H1 (cell line): ENCODE measurements at regions not wholly inside any gene's neighbourhood (a gene's known extent, or its start where the extent isn't known, plus 50 kb on each side); places are given as distances from the start of the nearest gene placed in this dataset.

Experiments
- CTCF ChIA-PET: fragments of 300-600 bp; sonication (Branson Sonifier 250); formaldehyde crosslinking; loops from one replicate; lab custom pipeline; 2021; ENCODE audit not compliant: partially characterized antibody; lab: Charles Lee
- POLR2A ChIA-PET: fragments of 300-600 bp; sonication (Branson Sonifier 250); formaldehyde crosslinking; loops from one replicate; lab custom pipeline; 2021; ENCODE audit warnings: inconsistent platforms; ENCODE audit not compliant: partially characterized antibody; lab: Charles Lee
- DNase-seq, 2 experiments: peaks; one replicate each; pipeline versions ENCODE4 v3.0.0 to v3.0.0-alpha.2; 2010 to 2022; ENCODE audit warnings: low spot score in 2 of 2, low read depth in 1 of 2, mixed read lengths in 1 of 2
- FAIRE-seq: peaks from 2 replicates; lab custom pipeline; 2011; peaks lifted over from hg19 to GRCh38; lab: Jason Lieb, UNC
- H2AFZ ChIP-seq: 2 replicates; pipeline ENCODE4 v1.8.1; 2012; ENCODE audit warnings: low read length, inconsistent platforms
- H2AK5ac ChIP-seq: 2 replicates; pipeline ENCODE4 v1.6.1; 2013; ENCODE audit warnings: low read depth, low read length
- H2BK120ac ChIP-seq: replicated peaks from 2 replicates; pipeline ENCODE3; 2013; ENCODE audit warnings: low read depth, low read length, inconsistent platforms
- H2BK12ac ChIP-seq: 2 replicates; pipeline ENCODE4 v1.6.1; 2013; ENCODE audit warnings: low read depth, low read length
- H2BK15ac ChIP-seq: 2 replicates; pipeline ENCODE4 v1.6.1; 2013; ENCODE audit warnings: low read length
- H2BK20ac ChIP-seq: 2 replicates; pipeline ENCODE4 v1.6.1; 2013; ENCODE audit warnings: low read length
- H2BK5ac ChIP-seq: 2 replicates; pipeline ENCODE4 v1.6.1; 2013; ENCODE audit warnings: low read depth, low read length
- H3K14ac ChIP-seq: 2 replicates; pipeline ENCODE4 v1.6.1; 2013; ENCODE audit warnings: inconsistent platforms; ENCODE audit not compliant: insufficient read length
- H3K18ac ChIP-seq: 2 replicates; pipeline ENCODE4 v1.6.1; 2013; ENCODE audit warnings: low read length; ENCODE audit errors: extremely low read depth
- H3K23ac ChIP-seq: 2 replicates; pipeline ENCODE4 v1.6.1; 2013; ENCODE audit warnings: inconsistent platforms; ENCODE audit not compliant: insufficient read length
- H3K23me2 ChIP-seq: 2 replicates; pipeline ENCODE4 v1.6.1; 2013; ENCODE audit warnings: low read depth, low read length
- H3K27ac ChIP-seq: 2 replicates; pipeline ENCODE4 v1.6.1; 2011; ENCODE audit warnings: low read depth, low read length, inconsistent platforms
- H3K27me3 ChIP-seq, 4 experiments: replicated peaks in 1 of 4; 1 replicate in 1 of 4; 2 replicates in 3 of 4; pipeline versions ENCODE4 v1.6.1 to v1.8.1; 2011 to 2013; ENCODE audit warnings: low read length in 3 of 4, mild to moderate bottlenecking in 3 of 4, inconsistent platforms in 2 of 4, mixed read lengths in 2 of 4, moderate library complexity in 1 of 4; ENCODE audit not compliant: control insufficient read depth in 3 of 4, insufficient read depth in 3 of 4; ENCODE audit errors: extremely low read depth in 1 of 4
- H3K36me3 ChIP-seq, 4 experiments: 2 replicates each; pipeline versions ENCODE4 v1.6.1 to v1.8.1; 2011 to 2013; ENCODE audit warnings: mild to moderate bottlenecking in 4 of 4, low read length in 3 of 4, moderate library complexity in 2 of 4, control low read depth in 1 of 4, inconsistent platforms in 1 of 4; ENCODE audit not compliant: insufficient read depth in 4 of 4, control insufficient read depth in 2 of 4
- H3K4ac ChIP-seq: replicated peaks from 2 replicates; pipeline ENCODE3; 2013; ENCODE audit warnings: low read length, low read depth, mixed read lengths, inconsistent platforms; ENCODE audit not compliant: insufficient read length
- H3K4me1 ChIP-seq, 4 experiments: replicated peaks in 1 of 4; 1 replicate in 1 of 4; 2 replicates in 3 of 4; pipeline versions ENCODE4 v1.6.1 to v1.8.1; 2011 to 2013; ENCODE audit warnings: low read length in 3 of 4, inconsistent platforms in 2 of 4, mixed read lengths in 1 of 4; ENCODE audit not compliant: insufficient read depth in 4 of 4, control insufficient read depth in 3 of 4
- H3K4me2 ChIP-seq, 2 experiments: 2 replicates each; pipeline versions ENCODE4 v1.6.1 to v1.8.1; 2011 to 2013; ENCODE audit warnings: low read depth in 2 of 2, low read length in 2 of 2, control low read depth in 1 of 2, inconsistent platforms in 1 of 2, mild to moderate bottlenecking in 1 of 2; ENCODE audit not compliant: insufficient read depth in 1 of 2
- H3K4me3 ChIP-seq, 4 experiments: fragments of 200-600, 300-600 bp in 1 of 4; sonication (generic), shearing (Covaris generic), sonication (Bioruptor Twin) in 1 of 4; 2 replicates each; pipeline versions ENCODE4 v1.5.1 to v1.8.1; 2011 to 2016; ENCODE audit warnings: low read length in 4 of 4, low read depth in 3 of 4, control low read depth in 2 of 4, inconsistent platforms in 2 of 4, mild to moderate bottlenecking in 2 of 4, mixed read lengths in 1 of 4, moderate library complexity in 1 of 4; ENCODE audit not compliant: insufficient read depth in 2 of 4; ENCODE audit errors: extremely low read depth in 1 of 4
- H3K56ac ChIP-seq: replicated peaks from 2 replicates; pipeline ENCODE3; 2013; ENCODE audit warnings: low read depth, mild to moderate bottlenecking, mixed read lengths, low read length, inconsistent platforms; ENCODE audit not compliant: insufficient read length
- H3K79me1 ChIP-seq: 2 replicates; pipeline ENCODE4 v1.6.1; 2013; ENCODE audit warnings: low read depth, low read length, control low read depth
- H3K79me2 ChIP-seq, 2 experiments: 2 replicates each; pipeline versions ENCODE4 v1.6.1 to v1.8.1; 2012 to 2013; ENCODE audit warnings: low read length in 2 of 2, mild to moderate bottlenecking in 2 of 2, inconsistent platforms in 1 of 2; ENCODE audit not compliant: insufficient read depth in 2 of 2, control insufficient read depth in 1 of 2
- H3K9ac ChIP-seq, 4 experiments: replicated peaks in 1 of 4; 1 replicate in 1 of 4; 2 replicates in 3 of 4; pipeline versions ENCODE4 v1.6.1 to v1.8.1; 2011 to 2013; ENCODE audit warnings: low read depth in 3 of 4, low read length in 3 of 4, control low read depth in 2 of 4, mild to moderate bottlenecking in 2 of 4, moderate library complexity in 2 of 4, inconsistent platforms in 1 of 4; ENCODE audit errors: extremely low read depth in 1 of 4
- H3K9me3 ChIP-seq, 2 experiments: 2 replicates each; pipeline versions ENCODE4 v1.6.1 to v1.8.1; 2012 to 2013; ENCODE audit warnings: mild to moderate bottlenecking in 2 of 2, moderate library complexity in 2 of 2, control low read depth in 1 of 2, inconsistent platforms in 1 of 2, low read depth in 1 of 2, low read length in 1 of 2, mixed read lengths in 1 of 2; ENCODE audit not compliant: insufficient read depth in 2 of 2
- H4K20me1 ChIP-seq, 2 experiments: replicated peaks in 1 of 2; 2 replicates each; pipeline versions ENCODE3 to v1.8.1; 2011 to 2013; ENCODE audit warnings: inconsistent platforms in 2 of 2, low read length in 2 of 2, mild to moderate bottlenecking in 1 of 2; ENCODE audit not compliant: insufficient read depth in 2 of 2, control insufficient read depth in 1 of 2
- H4K5ac ChIP-seq: 2 replicates; pipeline ENCODE4 v1.6.1; 2013; ENCODE audit warnings: low read length, low read depth, mixed read lengths, inconsistent platforms; ENCODE audit not compliant: insufficient read length
- H4K8ac ChIP-seq: 2 replicates; pipeline ENCODE4 v1.8.0; 2013; ENCODE audit warnings: mild to moderate bottlenecking, moderate library complexity, low read length, inconsistent platforms; ENCODE audit not compliant: insufficient read depth; ENCODE audit errors: extremely low read depth
- H4K91ac ChIP-seq: replicated peaks from 2 replicates; pipeline ENCODE3; 2013; ENCODE audit warnings: low read length, mixed read lengths, inconsistent platforms; ENCODE audit not compliant: insufficient read length
- CREB1 ChIP-seq: IDR thresholded peaks from 2 replicates; pipeline ENCODE4 v1.6.1; 2012; ENCODE audit warnings: inconsistent platforms
- KDM1A ChIP-seq: fragments of 200-600, 300-600 bp; sonication (generic); IDR thresholded peaks from 2 replicates; pipeline ENCODE4 v1.7.1; 2016; ENCODE audit warnings: mild to moderate bottlenecking, low read length, borderline replicate concordance
- RAD21 ChIP-seq, 2 experiments: IDR thresholded peaks in 1 of 2; conservative IDR thresholded peaks in 1 of 2; 2 replicates each; pipeline ENCODE4 v1.6.1; 2011; ENCODE audit warnings: low read depth in 2 of 2, low read length in 2 of 2, improper control_type of control experiment in 1 of 2, inconsistent platforms in 1 of 2, mild to moderate bottlenecking in 1 of 2, moderate library complexity in 1 of 2
- RBBP5 ChIP-seq: IDR thresholded peaks from 2 replicates; pipeline ENCODE4 v1.7.1; 2012; ENCODE audit warnings: low read depth, mild to moderate bottlenecking, inconsistent platforms, low read length, moderate library complexity, borderline replicate concordance
- SIRT6 ChIP-seq: IDR thresholded peaks from one replicate; pipeline ENCODE4 v1.7.1; 2012; ENCODE audit warnings: low read length, inconsistent platforms
- SP4 ChIP-seq: IDR thresholded peaks from 2 replicates; pipeline ENCODE4 v1.6.1; 2012; ENCODE audit warnings: low read length, inconsistent platforms
- SUZ12 ChIP-seq: fragments of 200-600 bp; sonication (generic); IDR thresholded peaks from 2 replicates; pipeline ENCODE4 v1.6.1; 2012; ENCODE audit warnings: mild to moderate bottlenecking, inconsistent platforms, low read length, moderate library complexity, mixed read lengths
- WGBS, 2 experiments: shearing (Covaris generic) in 1 of 2; methylation state at CpG; one replicate each; pipeline versions ENCODE4 v1.1.6 to v1.1.7; 2013 to 2015; ENCODE audit warnings: low lambda C conversion rate in 2 of 2, mixed read lengths in 2 of 2, inconsistent platforms in 1 of 2, low coverage in 1 of 2, missing lambda C conversion rate in 1 of 2; ENCODE audit not compliant: insufficient replicate concordance in 2 of 2, insufficient coverage in 1 of 2, insufficient read length in 1 of 2; ENCODE audit errors: extremely low coverage in 1 of 2, missing lambda C conversion rate in 1 of 2; 5-methylcytosine and 5-hydroxymethylcytosine counted together
- TF ChIP-seq, protein P1 (sequence below): IDR thresholded peaks from 2 replicates; pipeline ENCODE4 v1.6.1; 2012; ENCODE audit warnings: inconsistent platforms

DNA sequence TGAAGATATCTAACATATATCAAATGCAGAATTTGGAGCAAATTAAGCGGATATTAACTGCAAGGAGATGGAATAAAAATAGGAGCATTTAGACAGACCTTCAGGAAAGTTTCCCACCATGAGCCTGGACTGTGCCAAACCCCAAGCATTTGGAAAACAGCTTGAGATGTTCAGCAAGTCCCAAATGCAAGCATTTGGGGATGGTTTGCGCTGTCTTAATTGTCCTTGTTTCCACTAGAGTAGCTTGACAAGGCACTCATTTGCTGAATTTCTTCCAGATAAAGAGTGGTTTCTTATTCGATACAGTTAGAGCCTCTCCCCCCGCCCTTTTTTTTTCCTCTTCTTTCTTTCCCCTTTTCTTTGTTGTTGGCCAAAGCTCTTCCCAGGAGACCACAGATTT, 77.1 kb upstream of the CDC42EP3 start:
- Histone ChIP-seq H3K4me2 (no peak overlapping the region), H3K4me3 (no peak overlapping the region), H4K20me1 (no peaks in the 10 kb centered on the region), H3K79me1 (no peaks in the 10 kb centered on the region), H3K9ac (no peak overlapping the region), H2BK120ac (no peak overlapping the region), H3K4ac (no peak overlapping the region), H2BK20ac (no peak overlapping the region), H4K5ac (no peak overlapping the region), H2BK15ac (no peak overlapping the region), H3K36me3 (no peaks in the 10 kb centered on the region), H3K23me2 (no peaks in the 10 kb centered on the region), H4K8ac (no peak overlapping the region), H2BK12ac (no peak overlapping the region), H4K91ac (no peak overlapping the region), H3K18ac (no peak overlapping the region), H3K9me3 (no peaks in the 10 kb centered on the region), H2AFZ (no peak overlapping the region), H3K27me3 (no peaks in the 10 kb centered on the region), H3K27ac (no peak overlapping the region), H2AK5ac (no peak overlapping the region), H3K56ac (no peak overlapping the region), H3K4me1 (no peaks in the 10 kb centered on the region), H3K79me2 (no peaks in the 10 kb centered on the region)
- DNase-seq (no peak), FAIRE-seq (no peak)
- 90% methylated on average over 4 of the region's 4 CpGs; no CpG with 5 or more reads in 1 of the 2 experiments for WGBS, 2 experiments
- CTCF ChIA-PET: interaction anchor here (0.5 kb wide), 1 partner anchor 148 kb away, joined by 3 read pairs; no protein-coding TSS in a partner anchor
- TF ChIP-seq RBBP5: no peak
- TF ChIP-seq RAD21 (IDR thresholded peaks at IDR 0.05 in 1 of 2, conservative IDR thresholded peaks at IDR 0.05 in 1 of 2; ENCODE audit: low read depth in 2 of 2, low read length in 2 of 2): no peak
- no peak for TF ChIP-seq SP4
- TF ChIP-seq, protein P1, sequence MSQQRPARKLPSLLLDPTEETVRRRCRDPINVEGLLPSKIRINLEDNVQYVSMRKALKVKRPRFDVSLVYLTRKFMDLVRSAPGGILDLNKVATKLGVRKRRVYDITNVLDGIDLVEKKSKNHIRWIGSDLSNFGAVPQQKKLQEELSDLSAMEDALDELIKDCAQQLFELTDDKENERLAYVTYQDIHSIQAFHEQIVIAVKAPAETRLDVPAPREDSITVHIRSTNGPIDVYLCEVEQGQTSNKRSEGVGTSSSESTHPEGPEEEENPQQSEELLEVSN: no peak
- TF ChIP-seq SUZ12: no peak
- no peak for TF ChIP-seq CREB1
- TF ChIP-seq KDM1A: no peak
- TF ChIP-seq SIRT6: no peak
- TF ChIP-seq, all 59 proteins: peak for 0
- Histone ChIP-seq H3K14ac (no peak overlapping the region), H2BK5ac (no peak overlapping the region), H3K23ac (no peak overlapping the region)
- POLR2A ChIA-PET: no interaction called here
